HL-60 (cell line): ENCODE measurements at regions not wholly inside any gene's neighbourhood (a gene's known extent, or its start where the extent isn't known, plus 50 kb on each side); places are given as distances from the start of the nearest gene placed in this dataset.

Source experiments
- DNase-seq, 2 experiments: peaks; one replicate each; pipeline ENCODE4 v3.0.0-alpha.2; 2010 to 2020; ENCODE audit warnings: low read depth in 1 of 2, low spot score in 1 of 2
- H3K27ac ChIP-seq: fragments of 250-450 bp; sonication (Bioruptor Pico); replicated peaks from 2 replicates; pipeline ENCODE4 v1.5.1; 2020; ENCODE audit warnings: mild to moderate bottlenecking, moderate library complexity
- H3K27me3 ChIP-seq: fragments of 250-450 bp; sonication (Bioruptor Pico); 2 replicates; pipeline ENCODE4 v1.5.1; 2021; ENCODE audit warnings: mild to moderate bottlenecking, moderate library complexity; ENCODE audit not compliant: insufficient read depth, poor library complexity, severe bottlenecking
- H3K4me3 ChIP-seq: replicated peaks from 2 replicates; pipeline ENCODE4 v1.5.1; 2011; ENCODE audit warnings: mild to moderate bottlenecking, control low read depth, low read length; ENCODE audit not compliant: insufficient read depth
- CTCF ChIP-seq: IDR thresholded peaks from one replicate; pipeline ENCODE4 v1.5.1; 2011; ENCODE audit warnings: low read length, control low read depth, inconsistent platforms; ENCODE audit not compliant: insufficient read depth
- GABPA ChIP-seq: IDR thresholded peaks from 2 replicates; pipeline ENCODE4 v1.6.1; 2012; ENCODE audit warnings: low read depth
- POLR2AphosphoS5 ChIP-seq: IDR thresholded peaks from 2 replicates; pipeline ENCODE4 v1.6.1; 2012; ENCODE audit warnings: low read depth
- REST ChIP-seq: IDR thresholded peaks from 2 replicates; pipeline ENCODE4 v1.6.1; 2012; ENCODE audit warnings: low read depth; ENCODE audit not compliant: insufficient replicate concordance
- SPI1 ChIP-seq: IDR thresholded peaks from 2 replicates; pipeline ENCODE4 v1.6.1; 2012; ENCODE audit warnings: low read depth, mild to moderate bottlenecking, borderline replicate concordance

GRCh38 chr5:106085556-106085955, 1585.2 kb downstream of the EFNA5 start:
- DNase-seq, result no peak
- TF ChIP-seq GABPA (no peak), CTCF (no peak), POLR2AphosphoS5 (no peak), SPI1 (no peak)
- H3K27ac ChIP-seq, result no peak overlapping the region
- no peaks in the 10 kb centered on the region for H3K27me3 ChIP-seq
- H3K4me3 ChIP-seq, result no peak overlapping the region

- TF ChIP-seq CTCF (no peak), GABPA (no peak), SPI1 (no peak), REST (no peak), POLR2AphosphoS5 (no peak)
- no peak overlapping the region for H3K27ac ChIP-seq
Observed at GRCh38 chr5:106085136-106085535, 1585.6 kb downstream of the EFNA5 start.

GRCh38 chr5:106080535-106080934, 1590.2 kb downstream of the EFNA5 start:
- no peak for DNase-seq
- Histone ChIP-seq H3K27ac (no peak overlapping the region), H3K4me3 (no peak overlapping the region), H3K27me3 (no peaks in the 10 kb centered on the region)
- TF ChIP-seq SPI1 (no peak), CTCF (no peak), REST (no peak), GABPA (no peak), POLR2AphosphoS5 (no peak)

More at GRCh38 chr5:106085136-106085535, 1585.6 kb downstream of the EFNA5 start:
- no peak for DNase-seq
- no peaks in the 10 kb centered on the region for H3K27me3 ChIP-seq
- H3K4me3 ChIP-seq, result no peak overlapping the region

- H3K4me3 ChIP-seq, result no peak overlapping the region
- TF ChIP-seq GABPA, result no peak
- TF ChIP-seq CTCF, result no peak
- TF ChIP-seq SPI1, result no peak
- no peak for TF ChIP-seq REST
- TF ChIP-seq POLR2AphosphoS5, result no peak
- H3K27ac ChIP-seq, result no peak overlapping the region
- no peak for DNase-seq
- H3K27me3 ChIP-seq, result no peaks in the 10 kb centered on the region
Observed at GRCh38 chr5:106076655-106077054, 1594.1 kb downstream of the EFNA5 start.
